D341Med (cell line): ENCODE measurements at regions not wholly inside any gene's neighbourhood (a gene's known extent, or its start where the extent isn't known, plus 50 kb on each side); places are given as distances from the start of the nearest gene placed in this dataset.
"Not testable (repeated sequence)": the region's sequence is repeated elsewhere in the genome, so short reads cannot be mapped to it uniquely, and the experiment has no call there.

Source experiments
- DNase-seq: peaks from one replicate; pipeline ENCODE4 v3.0.0; 2012; ENCODE audit warnings: low spot score

GRCh38 chrX:9383655-9384054 is 81.2 kb upstream of the TBL1X start:
- DNase-seq, result no peak

GRCh38 chrX:9388450-9388849 is 76.4 kb upstream of the TBL1X start:
- DNase-seq, result no peak

DNA sequence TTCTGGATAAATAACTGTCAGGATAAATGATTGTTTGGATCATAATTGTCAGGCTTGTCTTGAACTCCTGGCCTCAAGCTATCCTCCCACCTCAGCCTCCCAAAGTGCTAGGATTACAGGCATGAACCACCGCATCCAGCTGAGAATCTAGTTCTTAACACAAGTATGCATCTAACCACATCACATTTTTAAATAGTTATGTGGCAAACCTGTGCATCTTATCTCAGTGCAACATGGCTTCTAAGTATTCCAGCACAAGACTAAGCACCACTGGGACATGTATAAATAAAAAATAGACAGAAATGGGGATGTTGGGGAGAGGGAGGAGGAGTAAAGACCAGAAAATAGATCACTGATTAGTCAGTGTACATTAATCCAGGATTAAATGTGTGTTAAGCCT is 74.7 kb upstream of the TBL1X start:
- peak; percentile 20 for DNase-seq

GRCh38 chrX:9390693-9391368 is 74.0 kb upstream of the TBL1X start:
- DNase-seq, result no peak

DNA sequence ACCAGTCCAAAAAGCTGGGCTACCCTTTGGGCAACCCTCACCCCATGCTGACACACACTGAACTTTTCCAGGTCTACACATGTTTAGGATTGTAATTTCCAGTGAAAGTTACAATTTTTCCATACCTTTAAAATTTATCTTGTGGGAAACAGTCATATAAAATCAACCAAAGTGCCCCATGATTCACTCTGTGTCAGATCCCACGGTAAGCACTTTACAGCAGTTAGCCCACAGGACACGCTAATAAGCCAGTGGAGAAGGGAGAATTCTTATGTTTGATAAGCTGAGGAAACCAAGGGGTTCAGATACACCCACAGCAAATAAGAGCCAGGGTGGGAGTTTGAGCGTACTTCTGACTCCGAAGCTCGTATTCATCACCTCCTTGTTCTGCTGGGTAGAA is 72.4 kb upstream of the TBL1X start:
- no peak for DNase-seq

- no peak for DNase-seq
Measured at GRCh38 chrX:9393571-9393970, 71.3 kb upstream of the TBL1X start.

DNA sequence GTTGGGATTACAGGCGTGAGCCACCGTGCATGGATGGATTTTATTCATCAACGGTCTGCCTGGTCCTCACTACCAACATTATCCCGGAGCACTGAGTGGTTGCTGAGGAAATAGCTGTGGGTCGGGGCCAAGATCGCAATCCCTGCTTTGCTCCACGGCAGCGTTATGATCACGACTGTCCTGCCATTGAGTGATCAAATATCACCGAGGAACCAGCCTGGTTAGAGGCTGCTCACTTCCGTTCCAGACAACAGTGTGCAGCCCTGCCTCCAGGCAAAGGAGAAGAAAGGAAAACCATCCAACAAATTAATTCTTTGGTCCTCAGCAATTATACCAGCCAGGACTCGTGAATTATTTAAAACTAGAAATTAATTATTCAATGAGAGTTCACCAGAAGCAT is 70.6 kb upstream of the TBL1X start:
- no peak for DNase-seq

GRCh38 chrX:9396930-9397329 is 67.9 kb upstream of the TBL1X start:
- no peak for DNase-seq

DNA sequence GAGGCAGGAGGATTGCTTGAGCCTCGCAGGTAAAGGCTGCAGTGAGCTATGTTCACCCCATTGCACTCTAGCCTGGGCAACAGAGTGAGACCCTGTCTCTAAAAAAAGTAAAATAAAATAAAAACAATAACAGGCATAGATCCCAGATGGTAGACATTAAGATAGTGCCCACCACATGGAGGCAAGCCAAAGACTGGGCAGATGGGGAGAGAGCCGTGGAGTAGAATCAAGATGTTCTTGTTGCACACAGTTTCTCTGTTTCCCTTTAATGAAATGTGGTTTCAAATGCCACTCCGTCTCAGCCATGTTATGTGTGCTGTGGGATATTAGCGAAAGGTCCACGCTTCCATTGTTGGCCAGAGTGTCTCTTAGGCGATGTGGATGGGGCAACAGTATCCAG is 63.8 kb upstream of the TBL1X start:
- DNase-seq, result no peak

GRCh38 chrX:9403374-9403773 is 61.5 kb upstream of the TBL1X start:
- DNase-seq, result no peak

- not testable (repeated sequence) for DNase-seq
Measured at GRCh38 chrX:9405635-9406034, 59.2 kb upstream of the TBL1X start.

DNA sequence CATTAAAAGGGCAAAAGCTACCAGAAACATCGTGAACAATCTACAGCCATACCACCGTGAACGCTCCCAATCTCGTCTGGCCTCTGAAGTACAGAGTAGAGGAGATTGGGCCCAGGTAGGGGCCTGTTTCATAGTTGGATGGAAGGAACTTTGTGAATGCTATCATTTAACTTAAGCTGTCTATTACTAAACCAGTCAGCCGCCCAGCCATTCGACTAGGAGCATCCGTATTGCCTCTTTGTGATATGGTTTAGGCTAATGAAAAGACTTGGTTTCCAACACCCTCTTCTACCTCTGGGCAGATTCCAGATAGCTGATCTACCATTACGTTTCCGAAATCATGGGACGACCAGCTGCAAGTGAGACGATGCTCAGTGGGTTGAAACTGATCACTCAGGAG is 54.0 kb upstream of the TBL1X start:
- DNase-seq, result not testable (repeated sequence)

GRCh38 chrX:9411682-9412081 is 53.2 kb upstream of the TBL1X start:
- not testable (repeated sequence) for DNase-seq

- no peak for DNase-seq
Measured at GRCh38 chrX:9414416-9414815, 50.4 kb upstream of the TBL1X start.
